Gastroesophageal sphincter (tissue), 3 donors: ENCODE measurements at regions not wholly inside any gene's neighbourhood (a gene's known extent, or its start where the extent isn't known, plus 50 kb on each side); places are given as distances from the start of the nearest gene placed in this dataset.

Experiments
- POLR2AphosphoS5 ChIP-seq: sonication (generic); formaldehyde crosslinking; IDR thresholded peaks from one replicate; pipeline ENCODE4 v1.6.1; 2017; ENCODE audit warnings: antibody characterized with exemption
- TF ChIP-seq, protein P1 (sequence below), 4 experiments: fragments of 200-600 bp in 2 of 4; fragments of 450-650 bp in 2 of 4; sonication (generic) in 1 of 4; IDR thresholded peaks; one replicate each; pipeline ENCODE4 v1.5.1; 2017 to 2019; ENCODE audit warnings: antibody characterized with exemption in 4 of 4, mild to moderate bottlenecking in 2 of 4, moderate library complexity in 2 of 4

DNA sequence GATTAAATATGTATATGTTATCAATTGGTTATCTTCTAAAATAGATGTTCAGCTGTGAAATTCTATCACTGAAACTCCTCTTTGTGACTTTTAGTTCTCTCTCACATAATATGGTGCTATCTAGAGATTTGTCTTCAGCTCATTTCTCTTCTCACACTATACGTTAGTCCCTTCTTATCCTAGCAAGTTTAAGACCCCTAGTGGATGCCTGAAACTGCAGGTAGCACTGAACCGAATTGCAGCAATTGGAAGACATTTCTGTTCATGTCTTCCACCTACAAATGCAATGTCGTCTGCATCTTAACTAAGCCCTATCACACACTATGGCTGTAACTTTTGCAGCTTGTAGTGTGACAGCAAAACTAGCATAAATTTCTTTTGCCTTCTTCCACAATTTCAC, 442.7 kb upstream of the POM121L12 start:
- no peak for TF ChIP-seq POLR2AphosphoS5
- TF ChIP-seq, protein P1, sequence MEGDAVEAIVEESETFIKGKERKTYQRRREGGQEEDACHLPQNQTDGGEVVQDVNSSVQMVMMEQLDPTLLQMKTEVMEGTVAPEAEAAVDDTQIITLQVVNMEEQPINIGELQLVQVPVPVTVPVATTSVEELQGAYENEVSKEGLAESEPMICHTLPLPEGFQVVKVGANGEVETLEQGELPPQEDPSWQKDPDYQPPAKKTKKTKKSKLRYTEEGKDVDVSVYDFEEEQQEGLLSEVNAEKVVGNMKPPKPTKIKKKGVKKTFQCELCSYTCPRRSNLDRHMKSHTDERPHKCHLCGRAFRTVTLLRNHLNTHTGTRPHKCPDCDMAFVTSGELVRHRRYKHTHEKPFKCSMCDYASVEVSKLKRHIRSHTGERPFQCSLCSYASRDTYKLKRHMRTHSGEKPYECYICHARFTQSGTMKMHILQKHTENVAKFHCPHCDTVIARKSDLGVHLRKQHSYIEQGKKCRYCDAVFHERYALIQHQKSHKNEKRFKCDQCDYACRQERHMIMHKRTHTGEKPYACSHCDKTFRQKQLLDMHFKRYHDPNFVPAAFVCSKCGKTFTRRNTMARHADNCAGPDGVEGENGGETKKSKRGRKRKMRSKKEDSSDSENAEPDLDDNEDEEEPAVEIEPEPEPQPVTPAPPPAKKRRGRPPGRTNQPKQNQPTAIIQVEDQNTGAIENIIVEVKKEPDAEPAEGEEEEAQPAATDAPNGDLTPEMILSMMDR (IDR thresholded peaks at IDR 0.05): no peak
